SK-N-SH (cell line): ENCODE measurements at regions not wholly inside any gene's neighbourhood (a gene's known extent, or its start where the extent isn't known, plus 50 kb on each side); places are given as distances from the start of the nearest gene placed in this dataset.

Experiments used
- EP300 ChIP-seq, 2 experiments: IDR thresholded peaks; 2 replicates each; pipeline versions ENCODE4 v1.4.0 to v1.6.1; 2012; ENCODE audit warnings: borderline replicate concordance in 1 of 2, low read depth in 1 of 2, low read length in 1 of 2
- FOXM1 ChIP-seq: IDR thresholded peaks from 2 replicates; pipeline ENCODE4 v1.4.0; 2012; ENCODE audit warnings: low read depth, mild to moderate bottlenecking
- POLR2AphosphoS5 ChIP-seq: IDR thresholded peaks from 2 replicates; pipeline ENCODE4 v1.6.1; 2012; ENCODE audit warnings: low read depth, low read length
- RAD21 ChIP-seq: IDR thresholded peaks from 2 replicates; pipeline ENCODE4 v1.6.1; 2012; ENCODE audit warnings: mild to moderate bottlenecking, low read length
- RCOR1 ChIP-seq: fragments of 150-350 bp; IDR thresholded peaks from 2 replicates; pipeline ENCODE4 v1.6.1; 2017; ENCODE audit warnings: antibody characterized with exemption, low read length
- TEAD4 ChIP-seq: IDR thresholded peaks from 2 replicates; pipeline ENCODE4 v1.4.0; 2012; ENCODE audit warnings: mild to moderate bottlenecking, borderline replicate concordance; ENCODE audit not compliant: insufficient read depth
- TF ChIP-seq, protein P1 (sequence below): fragments of 200-600 bp; sonication (generic); IDR thresholded peaks from 2 replicates; pipeline ENCODE4 v1.6.1; 2017; ENCODE audit warnings: antibody characterized with exemption, mild to moderate bottlenecking, moderate library complexity
- TF ChIP-seq, protein P2 (sequence below): IDR thresholded peaks from 2 replicates; pipeline ENCODE4 v1.4.0; 2012; ENCODE audit warnings: low read depth

- TF ChIP-seq, protein P1, sequence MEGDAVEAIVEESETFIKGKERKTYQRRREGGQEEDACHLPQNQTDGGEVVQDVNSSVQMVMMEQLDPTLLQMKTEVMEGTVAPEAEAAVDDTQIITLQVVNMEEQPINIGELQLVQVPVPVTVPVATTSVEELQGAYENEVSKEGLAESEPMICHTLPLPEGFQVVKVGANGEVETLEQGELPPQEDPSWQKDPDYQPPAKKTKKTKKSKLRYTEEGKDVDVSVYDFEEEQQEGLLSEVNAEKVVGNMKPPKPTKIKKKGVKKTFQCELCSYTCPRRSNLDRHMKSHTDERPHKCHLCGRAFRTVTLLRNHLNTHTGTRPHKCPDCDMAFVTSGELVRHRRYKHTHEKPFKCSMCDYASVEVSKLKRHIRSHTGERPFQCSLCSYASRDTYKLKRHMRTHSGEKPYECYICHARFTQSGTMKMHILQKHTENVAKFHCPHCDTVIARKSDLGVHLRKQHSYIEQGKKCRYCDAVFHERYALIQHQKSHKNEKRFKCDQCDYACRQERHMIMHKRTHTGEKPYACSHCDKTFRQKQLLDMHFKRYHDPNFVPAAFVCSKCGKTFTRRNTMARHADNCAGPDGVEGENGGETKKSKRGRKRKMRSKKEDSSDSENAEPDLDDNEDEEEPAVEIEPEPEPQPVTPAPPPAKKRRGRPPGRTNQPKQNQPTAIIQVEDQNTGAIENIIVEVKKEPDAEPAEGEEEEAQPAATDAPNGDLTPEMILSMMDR, result no peak
- TF ChIP-seq EP300 (IDR thresholded peaks at IDR 0.05; ENCODE audit: borderline replicate concordance in 1 of 2, low read depth in 1 of 2, low read length in 1 of 2), result no peak
- TF ChIP-seq, protein P2, sequence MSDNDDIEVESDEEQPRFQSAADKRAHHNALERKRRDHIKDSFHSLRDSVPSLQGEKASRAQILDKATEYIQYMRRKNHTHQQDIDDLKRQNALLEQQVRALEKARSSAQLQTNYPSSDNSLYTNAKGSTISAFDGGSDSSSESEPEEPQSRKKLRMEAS, result no peak
- no peak for TF ChIP-seq TEAD4
- no peak for TF ChIP-seq RCOR1
- TF ChIP-seq POLR2AphosphoS5, result no peak
- no peak for TF ChIP-seq FOXM1
- TF ChIP-seq RAD21, result no peak
Measured at GRCh38 chr3:94887065-94887464, 824.2 kb downstream of the NSUN3 start.
